Ishikawa (cell line): ENCODE measurements at regions not wholly inside any gene's neighbourhood (a gene's known extent, or its start where the extent isn't known, plus 50 kb on each side); places are given as distances from the start of the nearest gene placed in this dataset.

Experiments
- CEBPB ChIP-seq: IDR thresholded peaks from 2 replicates; pipeline ENCODE4 v1.6.1; 2012
- CREB1 ChIP-seq: IDR thresholded peaks from 2 replicates; pipeline ENCODE4 v1.6.1; 2012; ENCODE audit warnings: low read depth
- EGR1 ChIP-seq: IDR thresholded peaks from 2 replicates; pipeline ENCODE4 v1.6.1; 2012
- EP300 ChIP-seq: IDR thresholded peaks from 2 replicates; pipeline ENCODE4 v1.6.1; 2012; ENCODE audit warnings: borderline replicate concordance
- FOXM1 ChIP-seq: IDR thresholded peaks from 2 replicates; pipeline ENCODE4 v1.6.1; 2012; ENCODE audit warnings: low read depth, borderline replicate concordance
- MAX ChIP-seq: IDR thresholded peaks from 2 replicates; pipeline ENCODE4 v1.6.1; 2012
- RAD21 ChIP-seq: IDR thresholded peaks from 2 replicates; pipeline ENCODE4 v1.6.1; 2012; ENCODE audit warnings: low read depth
- REST ChIP-seq: IDR thresholded peaks from 2 replicates; pipeline ENCODE4 v1.6.1; 2012; ENCODE audit warnings: low read depth, mild to moderate bottlenecking
- TAF1 ChIP-seq: IDR thresholded peaks from 2 replicates; pipeline ENCODE4 v1.6.1; 2012; ENCODE audit warnings: low read depth, mild to moderate bottlenecking
- YY1 ChIP-seq: IDR thresholded peaks from 2 replicates; pipeline ENCODE4 v1.6.1; 2012; ENCODE audit warnings: low read depth

GRCh38 chr15:93307513-93307912 is 218.5 kb upstream of the RGMA start:
- TF ChIP-seq CEBPB: no peak
- no peak for TF ChIP-seq YY1
- TF ChIP-seq TAF1: no peak
- TF ChIP-seq MAX: no peak
- TF ChIP-seq CREB1: no peak
- no peak for TF ChIP-seq FOXM1
- TF ChIP-seq REST: no peak
- no peak for TF ChIP-seq EP300
- no peak for TF ChIP-seq RAD21
- no peak for TF ChIP-seq EGR1
